ENCODE measurements at regions not wholly inside any gene's neighbourhood (a gene's known extent, or its start where the extent isn't known, plus 50 kb on each side); places are given as distances from the start of the nearest gene placed in this dataset.

DNA sequence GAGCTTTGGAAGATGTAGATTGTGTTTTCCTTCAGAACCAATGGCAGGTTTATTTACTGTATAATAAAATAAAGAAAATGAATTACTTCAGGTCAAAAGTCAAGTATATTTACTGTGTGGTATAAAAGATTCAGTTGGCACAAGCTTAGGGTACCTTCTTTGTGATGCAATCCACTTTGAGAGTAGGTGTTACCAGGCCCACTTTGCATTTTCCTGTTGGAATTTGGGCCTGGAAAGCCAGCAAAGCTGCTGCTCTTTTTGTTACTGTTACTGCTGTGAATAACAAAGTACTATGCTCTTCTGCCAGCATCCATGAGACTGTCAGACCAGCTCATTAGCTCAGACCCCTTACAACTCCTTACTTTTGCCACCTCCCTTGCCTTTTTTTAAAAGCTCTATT, 649.0 kb upstream of the SEL1L start:
- TF ChIP-seq CTCF (IDR thresholded peaks at IDR 0.05) (no peak), POLR2AphosphoS5 (IDR thresholded peaks at IDR 0.05) (no peak), POLR2A (IDR thresholded peaks at IDR 0.05) (no peak)
- Histone ChIP-seq H3K27me3 (replicated peaks; ENCODE audit: insufficient read depth) (no peaks in the 10 kb centered on the region), H3K27ac (no peak overlapping the region), H3K36me3 (no peaks in the 10 kb centered on the region), H3K4me3 (no peak overlapping the region), H3K9me3 (no peaks in the 10 kb centered on the region), H3K4me1 (replicated peaks) (no peaks in the 10 kb centered on the region)
- DNase-seq (ENCODE audit: low spot score) = no peak
- intact Hi-C loops (cut with DNase I) = no loop called here

DNA sequence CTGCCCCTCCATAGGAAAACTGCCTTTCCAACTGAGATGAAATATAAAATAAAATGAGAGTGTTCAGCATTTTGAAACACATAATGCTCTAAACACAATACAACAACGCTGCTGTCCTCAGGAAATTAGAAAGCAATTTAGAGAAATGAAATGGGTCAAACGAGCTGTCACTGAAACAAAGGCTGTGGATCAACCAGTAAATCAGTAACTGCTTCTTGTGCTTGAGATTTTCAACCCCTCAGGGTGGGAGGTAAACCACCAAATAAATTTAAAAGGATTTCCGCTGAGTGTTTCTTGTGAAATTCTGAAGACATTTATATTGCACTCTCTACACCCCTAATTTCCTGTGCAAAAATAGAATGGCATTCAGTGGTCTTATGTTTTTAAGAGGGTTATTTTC, 657.1 kb upstream of the SEL1L start:
- no peaks in the 10 kb centered on the region for H3K36me3 ChIP-seq
- 52% methylated on average over 3 of the region's 3 CpGs for WGBS
- no peaks in the 10 kb centered on the region for H3K27me3 ChIP-seq (replicated peaks; ENCODE audit: insufficient read depth)
- no peak overlapping the region for H3K27ac ChIP-seq
- no peaks in the 10 kb centered on the region for H3K9me3 ChIP-seq
- H3K4me1 ChIP-seq (replicated peaks) = no peaks in the 10 kb centered on the region
- DNase-seq (ENCODE audit: low spot score) = no peak
- no peak for TF ChIP-seq POLR2AphosphoS5 (IDR thresholded peaks at IDR 0.05)
- no peak for TF ChIP-seq CTCF (IDR thresholded peaks at IDR 0.05)
- TF ChIP-seq POLR2A (IDR thresholded peaks at IDR 0.05) = no peak
- no peak overlapping the region for H3K4me3 ChIP-seq
- intact Hi-C loops (cut with DNase I) = no loop called here

- Histone ChIP-seq H3K36me3 (no peaks in the 10 kb centered on the region), H3K4me3 (no peak overlapping the region), H3K4me1 (replicated peaks) (no peaks in the 10 kb centered on the region), H3K27me3 (replicated peaks; ENCODE audit: insufficient read depth) (no peaks in the 10 kb centered on the region), H3K9me3 (no peaks in the 10 kb centered on the region), H3K27ac (no peak overlapping the region)
- WGBS = 85% methylated on average over 2 of the region's 2 CpGs
- intact Hi-C loops (cut with DNase I) = no loop called here
- TF ChIP-seq POLR2AphosphoS5 (IDR thresholded peaks at IDR 0.05) (no peak), CTCF (IDR thresholded peaks at IDR 0.05) (no peak), POLR2A (IDR thresholded peaks at IDR 0.05) (no peak)
- no peak for DNase-seq (ENCODE audit: low spot score)
Measured at GRCh38 chr14:82192387-82192786, 658.7 kb upstream of the SEL1L start.

GRCh38 chr14:82223276-82223675, 689.6 kb upstream of the SEL1L start:
- Histone ChIP-seq H3K9me3 (no peaks in the 10 kb centered on the region), H3K36me3 (no peaks in the 10 kb centered on the region), H3K4me3 (no peak overlapping the region), H3K27ac (no peak overlapping the region), H3K27me3 (replicated peaks; ENCODE audit: insufficient read depth) (no peaks in the 10 kb centered on the region), H3K4me1 (replicated peaks) (no peaks in the 10 kb centered on the region)
- intact Hi-C loops (cut with DNase I) = no loop called here
- TF ChIP-seq POLR2AphosphoS5 (IDR thresholded peaks at IDR 0.05) (no peak), POLR2A (IDR thresholded peaks at IDR 0.05) (no peak), CTCF (IDR thresholded peaks at IDR 0.05) (no peak)
- DNase-seq (ENCODE audit: low spot score) = no peak
- WGBS = 70% methylated on average over 2 of the region's 2 CpGs

- no peak for DNase-seq (ENCODE audit: low spot score)
- no peak overlapping the region for H3K4me3 ChIP-seq
- no peaks in the 10 kb centered on the region for H3K36me3 ChIP-seq
- TF ChIP-seq CTCF (IDR thresholded peaks at IDR 0.05) (no peak), POLR2A (IDR thresholded peaks at IDR 0.05) (no peak), POLR2AphosphoS5 (IDR thresholded peaks at IDR 0.05) (no peak)
- no peak overlapping the region for H3K27ac ChIP-seq
- no peaks in the 10 kb centered on the region for H3K27me3 ChIP-seq (replicated peaks; ENCODE audit: insufficient read depth)
- 84% methylated on average over 3 of the region's 3 CpGs for WGBS
- H3K9me3 ChIP-seq = no peaks in the 10 kb centered on the region
- intact Hi-C loops (cut with DNase I) = no loop called here
- H3K4me1 ChIP-seq (replicated peaks) = no peaks in the 10 kb centered on the region
Measured at GRCh38 chr14:82224610-82225009, 691.0 kb upstream of the SEL1L start.

Measured in prostate gland (tissue), 2 donors.